ENCODE measurements at regions not wholly inside any gene's neighbourhood (a gene's known extent, or its start where the extent isn't known, plus 50 kb on each side); places are given as distances from the start of the nearest gene placed in this dataset.
A peak's percentile ranks its signal among the peaks of the same experiment; 100 is the strongest.

- no peak for TF ChIP-seq CTCF (conservative IDR thresholded peaks at IDR 0.05; ENCODE audit: low read depth, low read length)
- no peak overlapping the region for H3K4me3 ChIP-seq (ENCODE audit: low read depth, low read length)
- no peak for DNase-seq (ENCODE audit: low read depth)
These were observed 78.4 kb upstream of the KCNA3 start for GRCh38 chr1:110752941-110753725.

- TF ChIP-seq CTCF (conservative IDR thresholded peaks at IDR 0.05; ENCODE audit: low read depth, low read length) = no peak
- DNase-seq (ENCODE audit: low read depth) = no peak
These were observed 75.8 kb upstream of the KCNA3 start for GRCh38 chr1:110750562-110750961.

GRCh38 chr1:110749960-110750359, 75.2 kb upstream of the KCNA3 start:
- TF ChIP-seq CTCF (conservative IDR thresholded peaks at IDR 0.05; ENCODE audit: low read depth, low read length) = no peak
- no peak for DNase-seq (ENCODE audit: low read depth)

More at GRCh38 chr1:110750562-110750961, 75.8 kb upstream of the KCNA3 start:
- no peak overlapping the region for H3K4me3 ChIP-seq (ENCODE audit: low read depth, low read length)

GRCh38 chr1:110746644-110747259, 72.0 kb upstream of the KCNA3 start:
- TF ChIP-seq CTCF (conservative IDR thresholded peaks at IDR 0.05; ENCODE audit: low read depth, low read length) = no peak
- peak; percentile 1 for DNase-seq (ENCODE audit: low read depth)
- H3K4me3 ChIP-seq (ENCODE audit: low read depth, low read length) = no peak overlapping the region

More at GRCh38 chr1:110749960-110750359, 75.2 kb upstream of the KCNA3 start:
- H3K4me3 ChIP-seq (ENCODE audit: low read depth, low read length) = no peak overlapping the region

- TF ChIP-seq CTCF (conservative IDR thresholded peaks at IDR 0.05; ENCODE audit: low read depth, low read length) = no peak
- DNase-seq (ENCODE audit: low read depth) = no peak
- no peak overlapping the region for H3K4me3 ChIP-seq (ENCODE audit: low read depth, low read length)
These were observed 68.7 kb upstream of the KCNA3 start for GRCh38 chr1:110743397-110743796.

- H3K4me3 ChIP-seq (ENCODE audit: low read depth, low read length) = no peak overlapping the region
- no peak for TF ChIP-seq CTCF (conservative IDR thresholded peaks at IDR 0.05; ENCODE audit: low read depth, low read length)
- no peak for DNase-seq (ENCODE audit: low read depth)
These were observed 62.3 kb upstream of the KCNA3 start for GRCh38 chr1:110736900-110737605.

Measured in epithelial cell of proximal tubule (primary cell).